ENCODE measurements at regions not wholly inside any gene's neighbourhood (a gene's known extent, or its start where the extent isn't known, plus 50 kb on each side); places are given as distances from the start of the nearest gene placed in this dataset.

- no peak for DNase-seq
Measured at GRCh38 chr13:103184413-103184812, 118.2 kb upstream of the SLC10A2 start.

DNA sequence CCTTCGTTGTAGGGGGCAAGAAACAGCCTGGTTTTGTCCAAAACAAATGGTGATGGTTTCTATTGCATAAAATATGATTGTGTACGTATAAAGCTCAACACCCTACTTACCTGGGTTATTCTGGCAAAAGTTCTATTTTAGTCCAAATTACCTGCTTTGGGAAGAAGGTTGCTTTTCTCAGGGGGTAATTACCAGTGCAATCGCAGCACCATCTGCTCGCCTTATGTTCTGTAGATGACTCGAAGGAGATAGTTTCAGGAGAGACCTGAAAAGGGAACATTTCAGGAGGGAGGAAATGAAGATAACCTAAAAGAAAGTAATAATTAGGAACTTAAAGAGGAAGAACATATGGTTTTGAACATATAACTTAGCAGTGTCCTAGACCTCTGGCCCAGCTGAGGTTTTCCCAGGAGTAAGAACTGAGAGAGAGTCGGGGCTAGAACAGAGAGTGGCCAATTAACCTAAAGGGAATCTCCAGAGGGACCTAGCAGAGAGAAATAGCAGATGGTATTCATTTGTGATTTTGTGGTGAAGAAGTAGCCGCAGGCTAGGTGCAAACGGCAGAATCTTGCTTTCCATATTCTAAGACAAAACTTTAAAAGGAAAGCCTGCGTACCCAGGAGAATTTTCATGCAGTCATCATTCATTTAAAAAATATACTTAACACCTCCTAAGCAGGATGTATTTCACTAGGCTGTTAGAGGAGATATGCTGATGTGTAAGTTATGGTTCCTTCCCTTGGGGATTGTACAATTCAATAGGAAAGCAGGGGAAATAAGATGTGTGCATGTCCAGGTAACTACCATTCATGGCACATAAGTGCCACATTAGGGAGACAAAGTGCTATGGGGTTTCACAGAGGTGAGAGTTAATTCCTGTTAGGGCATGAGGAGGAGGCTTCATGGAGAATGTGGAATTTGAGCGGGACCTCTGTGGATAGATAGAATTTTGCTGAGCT lies 113.0 kb upstream of the SLC10A2 start:
- no peak for DNase-seq

DNA sequence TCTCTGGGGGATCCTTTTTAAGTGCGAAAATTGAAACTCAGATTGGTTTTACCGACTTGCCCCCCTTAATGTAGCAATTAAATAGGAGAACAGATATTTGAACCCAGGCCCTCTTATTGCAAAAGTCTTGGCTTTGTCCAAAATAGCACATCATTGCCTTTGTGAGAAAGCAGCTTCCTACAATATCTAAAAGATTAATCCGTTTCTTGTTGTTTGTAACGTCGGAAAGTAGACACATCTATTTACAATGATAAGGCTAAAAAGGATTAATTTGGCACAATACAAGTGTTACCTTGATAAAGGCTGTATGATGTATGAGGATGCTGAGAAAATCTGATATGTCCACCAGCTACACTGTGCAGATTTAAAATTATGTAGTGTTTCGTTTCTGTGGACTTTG lies 108.7 kb upstream of the SLC10A2 start:
- DNase-seq, result no peak

DNA sequence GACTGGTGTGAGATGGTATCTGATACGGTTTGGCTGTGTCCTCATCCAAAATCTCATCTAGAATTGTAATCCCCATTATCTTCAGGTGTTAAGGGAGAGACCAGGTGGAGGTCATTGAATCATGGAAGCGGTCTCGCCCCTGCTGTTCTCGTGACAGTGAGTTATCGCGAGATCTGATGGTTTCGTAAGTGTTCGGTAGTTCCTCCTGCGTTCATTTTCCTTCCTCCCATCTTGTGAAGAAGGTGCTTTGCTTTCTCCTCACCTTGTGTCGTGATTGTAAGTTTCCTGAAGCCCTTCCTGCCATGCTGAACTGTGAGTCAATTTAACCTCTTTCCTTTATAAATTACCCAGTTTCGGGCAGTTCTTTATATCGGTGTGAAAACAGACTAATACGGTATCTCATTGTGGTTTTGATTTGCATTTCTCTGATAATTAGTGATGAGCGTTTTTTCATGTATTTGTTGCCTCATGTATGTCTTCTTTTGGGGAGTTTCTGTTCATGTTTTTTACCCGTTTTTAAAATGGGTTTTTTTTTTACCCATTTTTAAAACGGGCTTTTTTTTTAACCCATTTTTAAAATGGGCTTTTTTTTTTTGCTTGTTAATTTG lies 102.8 kb upstream of the SLC10A2 start:
- no peak for DNase-seq

DNA sequence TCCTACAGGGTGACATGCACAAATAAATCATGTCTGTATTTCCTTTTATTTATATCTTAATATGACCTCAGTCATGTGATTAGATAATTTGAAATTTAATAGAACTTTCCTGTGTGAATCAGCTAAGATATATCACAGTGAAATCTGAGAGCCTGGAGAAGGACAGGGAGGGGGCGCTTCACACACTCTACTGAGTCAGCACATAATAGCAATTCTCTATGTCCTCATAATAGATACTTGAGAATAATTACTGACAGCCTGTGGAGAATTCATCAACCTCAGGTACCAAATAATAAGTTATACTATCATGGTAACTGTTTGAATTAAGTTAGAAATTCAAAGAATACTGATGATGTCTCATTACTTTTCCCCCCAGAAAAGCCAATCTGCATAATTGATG lies 98.0 kb upstream of the SLC10A2 start:
- no peak for DNase-seq

GRCh38 chr13:103161476-103161875 lies 95.3 kb upstream of the SLC10A2 start:
- DNase-seq, result no peak

GRCh38 chr13:103157434-103158145 lies 91.4 kb upstream of the SLC10A2 start:
- DNase-seq, result no peak

DNA sequence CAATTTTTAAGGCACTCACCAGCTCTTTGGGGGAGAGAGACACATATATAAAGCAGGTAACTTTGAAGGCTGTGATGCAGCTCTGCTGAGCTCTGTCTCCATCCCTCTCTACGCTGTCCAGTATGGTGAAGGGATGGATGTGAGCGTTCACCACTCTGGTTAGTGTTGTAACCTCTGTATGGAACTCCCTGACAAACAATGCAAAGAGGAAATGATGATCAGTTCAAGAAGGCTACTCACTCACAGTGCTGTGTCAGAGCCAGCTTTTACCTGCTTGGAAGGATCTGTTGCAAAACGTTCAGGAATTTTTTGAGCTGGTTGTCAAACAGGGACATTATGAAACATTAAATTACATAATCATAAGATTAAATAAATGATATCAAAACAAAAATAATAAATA lies 90.8 kb upstream of the SLC10A2 start:
- DNase-seq, result no peak

DNA sequence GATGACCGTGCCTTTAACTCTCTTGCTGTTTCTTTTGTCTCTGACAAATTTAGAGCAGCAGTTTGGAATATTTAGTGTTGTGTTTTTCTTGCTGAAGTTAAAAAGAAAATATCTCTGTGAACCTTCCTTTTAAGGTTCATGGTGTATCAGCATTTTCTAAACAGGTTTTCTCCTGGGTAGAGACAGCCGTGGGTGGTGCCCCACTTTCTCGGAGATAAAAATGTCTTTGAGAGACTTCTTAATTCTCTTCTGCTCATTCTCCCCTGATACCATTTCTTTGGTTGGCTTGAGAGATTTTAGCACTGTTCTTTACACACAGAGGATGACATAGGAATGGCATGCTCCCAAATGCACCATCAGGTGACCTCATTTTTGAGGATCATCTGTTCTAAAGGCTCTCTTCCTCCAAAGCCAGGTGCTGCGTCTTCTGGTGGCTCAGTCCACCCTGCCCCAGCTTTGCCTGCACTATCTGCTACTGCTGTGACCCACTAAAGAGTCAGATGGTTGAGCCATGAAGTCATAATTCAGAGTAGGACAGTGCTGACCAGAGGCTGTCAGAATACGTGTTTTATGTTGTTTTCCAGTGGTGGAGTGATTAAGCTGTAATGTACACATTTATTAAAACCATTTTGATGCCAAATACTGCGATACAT lies 90.3 kb upstream of the SLC10A2 start:
- DNase-seq, result no peak

DNA sequence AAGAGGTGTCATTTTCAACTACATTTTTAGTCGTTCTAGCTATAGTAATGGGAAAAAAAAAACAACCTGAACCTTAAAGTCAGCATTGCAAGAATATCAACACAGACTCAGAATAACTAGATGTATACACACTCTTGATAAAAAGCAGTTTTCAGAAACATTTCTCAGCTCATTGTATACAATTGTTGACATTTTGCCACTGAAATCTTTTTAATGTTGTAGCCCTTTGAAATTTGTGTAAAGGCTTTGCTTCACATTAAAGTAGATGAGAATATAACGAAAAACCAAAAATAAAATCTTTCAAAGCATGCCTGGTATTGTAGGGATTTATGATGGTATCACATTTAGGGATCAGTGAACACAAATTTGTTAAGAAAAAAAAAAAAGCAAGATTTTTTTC lies 87.2 kb upstream of the SLC10A2 start:
- DNase-seq, result no peak

DNA sequence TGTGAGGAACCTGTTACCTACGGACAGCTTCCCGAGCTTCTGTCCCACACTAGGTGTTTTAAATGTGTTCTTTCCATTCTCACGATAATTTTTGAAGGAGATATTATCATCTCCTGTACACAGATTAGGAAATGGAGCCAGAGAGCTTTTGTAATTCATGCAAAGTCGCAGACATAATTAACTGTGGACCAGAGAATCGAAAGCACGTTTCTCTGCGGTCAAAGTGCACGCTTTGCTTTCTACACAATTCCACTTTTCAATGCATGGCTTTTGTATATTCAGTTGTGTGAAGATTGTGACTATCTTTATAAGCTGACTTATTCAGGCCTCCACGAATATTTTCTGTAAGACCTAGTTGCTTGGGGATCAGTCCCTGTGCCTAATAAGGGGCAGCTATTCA lies 81.7 kb upstream of the SLC10A2 start:
- DNase-seq, result no peak

DNA sequence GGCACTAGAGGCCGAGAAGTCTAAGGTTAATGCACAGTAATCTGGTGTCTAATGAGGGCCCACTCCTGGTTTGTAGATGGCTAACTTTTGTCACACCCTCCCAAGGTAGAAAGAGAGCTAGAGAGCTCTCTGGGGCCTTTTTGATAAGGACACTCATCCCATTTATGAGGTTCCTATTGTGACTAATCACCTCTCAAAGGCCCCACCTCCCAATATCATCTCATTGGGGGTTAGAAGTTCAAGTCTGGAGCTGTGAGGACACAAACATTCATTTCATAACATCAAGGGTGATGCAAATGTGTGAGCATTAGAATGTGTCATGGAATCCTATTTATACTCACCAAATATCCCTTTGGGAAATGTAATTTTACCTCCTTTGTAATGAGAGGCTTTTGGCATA lies 79.2 kb upstream of the SLC10A2 start:
- DNase-seq, result no peak

DNA sequence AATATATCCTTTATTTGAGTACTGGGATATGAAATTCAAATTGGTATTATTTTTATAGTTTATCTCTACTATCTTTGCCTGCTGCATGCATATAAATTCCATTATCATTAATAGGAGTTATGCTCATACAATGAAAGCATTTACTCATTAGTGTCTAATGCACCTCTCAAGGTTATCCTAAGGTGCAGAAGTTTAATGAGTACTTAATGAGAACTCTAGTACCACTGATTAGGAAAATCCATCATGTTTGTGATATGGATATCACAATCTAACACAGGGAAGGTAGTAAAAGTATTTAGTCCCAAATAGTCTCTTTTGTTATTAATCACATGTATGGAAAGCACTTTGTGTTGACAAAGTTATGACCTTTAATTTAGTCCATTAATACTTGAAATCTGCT lies 77.2 kb upstream of the SLC10A2 start:
- no peak for DNase-seq

DNA sequence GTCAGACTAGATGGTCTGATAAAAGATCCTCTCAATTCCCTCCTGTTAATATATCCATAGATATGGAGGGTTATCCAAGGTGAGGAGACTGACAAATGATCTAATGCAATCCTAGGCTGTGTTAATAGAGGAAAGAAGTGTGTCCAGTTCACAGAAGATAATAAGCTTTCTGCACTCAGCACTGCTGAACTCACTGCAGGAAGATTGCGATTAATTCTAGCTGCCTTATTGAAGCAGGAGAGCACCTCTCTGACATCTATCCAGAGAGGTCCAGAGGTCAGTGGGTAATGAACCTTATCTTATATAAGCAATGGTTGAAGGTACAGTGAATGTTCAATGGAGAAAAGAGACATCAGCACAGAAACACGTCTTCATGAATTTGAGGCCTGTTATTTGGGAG lies 75.9 kb upstream of the SLC10A2 start:
- DNase-seq, result no peak

DNA sequence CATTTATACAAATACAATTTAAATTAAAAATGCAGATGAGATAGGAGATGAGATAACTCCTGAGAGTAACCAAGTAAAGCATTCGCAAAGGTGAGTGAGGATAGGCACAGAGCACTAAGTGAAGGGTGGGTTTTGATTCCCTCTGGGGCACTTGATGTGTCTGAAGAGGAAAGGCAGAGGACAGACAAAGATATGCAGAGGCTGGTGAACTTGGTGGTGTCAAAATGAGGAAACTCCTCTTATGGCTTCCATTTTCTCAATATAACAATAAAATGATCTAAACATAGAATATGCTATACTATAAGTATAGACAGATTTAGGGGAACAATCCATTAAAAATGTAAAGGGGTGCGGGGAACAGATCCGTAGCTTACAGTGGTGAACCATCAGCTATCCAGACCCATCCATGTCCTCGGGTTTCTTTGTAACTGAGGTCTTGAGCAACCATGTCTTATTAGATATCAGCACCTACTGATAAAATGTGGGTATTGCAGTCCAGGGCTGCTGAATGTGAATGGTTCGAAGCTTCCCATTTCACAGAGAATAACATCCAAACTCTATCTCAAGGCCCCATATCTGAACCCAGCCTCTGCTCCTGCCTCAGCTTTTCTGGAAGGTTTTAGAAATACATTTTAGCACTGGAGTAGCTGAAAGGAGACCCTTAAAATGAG lies 73.9 kb upstream of the SLC10A2 start:
- DNase-seq, result no peak

DNA sequence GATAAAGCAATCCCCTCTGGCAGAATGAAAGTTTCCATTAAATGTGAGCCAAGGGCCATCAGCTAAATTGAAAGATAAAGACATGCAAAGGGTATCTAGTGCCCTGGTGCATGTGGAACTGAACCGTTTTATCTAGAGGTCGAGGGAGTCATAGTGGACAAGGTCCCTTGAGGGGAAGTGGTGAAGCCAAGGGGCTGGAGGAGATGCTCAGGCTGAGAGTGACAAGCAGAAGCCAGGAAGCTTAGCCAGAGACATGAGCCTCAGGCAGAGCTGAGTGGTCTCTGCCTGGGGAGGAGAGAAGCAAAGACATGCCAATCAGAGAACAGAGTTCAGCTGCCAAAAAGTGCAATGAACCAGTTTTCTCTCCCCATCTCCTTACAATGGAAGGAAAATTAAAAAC lies 68.1 kb upstream of the SLC10A2 start:
- DNase-seq, result no peak

DNA sequence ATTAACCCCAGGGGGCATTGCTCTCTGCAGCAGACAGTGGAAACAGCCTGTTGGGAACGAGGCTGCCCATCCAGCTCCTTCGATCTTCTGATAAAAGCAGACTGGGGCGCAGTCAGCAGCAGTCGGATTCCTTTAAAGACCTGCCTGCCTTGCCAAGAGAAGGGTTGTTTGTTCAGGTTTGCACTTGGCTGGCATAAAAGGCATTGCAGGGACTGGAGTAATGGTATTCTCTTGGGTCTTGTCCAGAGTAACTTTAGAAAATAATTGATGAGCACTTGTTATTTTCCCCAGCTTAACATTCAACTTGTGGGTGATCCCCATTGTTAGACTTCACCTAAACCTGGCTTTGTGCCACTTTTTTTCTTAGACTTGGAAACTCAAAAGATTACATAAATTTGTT lies 67.3 kb upstream of the SLC10A2 start:
- no peak for DNase-seq

DNA sequence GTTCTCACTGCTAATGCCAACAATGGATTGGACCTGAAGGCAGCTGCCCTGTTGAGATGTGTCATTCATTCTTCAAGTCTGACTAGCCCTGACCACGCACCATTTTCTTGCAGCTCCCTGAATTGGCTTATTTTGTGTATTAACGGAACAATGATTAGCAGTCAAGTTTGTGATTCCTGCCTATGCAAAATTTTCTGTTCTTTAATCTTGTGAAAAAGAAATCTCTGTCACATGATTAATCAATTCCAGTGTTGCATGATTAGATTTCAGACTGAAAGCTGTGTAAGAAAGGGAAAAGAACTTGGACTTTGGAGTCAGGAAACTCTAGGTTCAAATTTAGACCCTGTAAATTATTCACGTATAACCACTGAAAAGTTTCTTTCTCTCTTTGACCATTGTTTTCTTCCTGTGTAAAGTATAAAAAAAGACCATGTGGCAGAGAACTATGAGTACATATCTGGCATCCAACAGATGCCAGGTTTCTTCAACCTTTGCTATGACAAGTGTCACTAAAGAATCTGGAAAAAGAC lies 64.5 kb upstream of the SLC10A2 start:
- DNase-seq, result no peak

DNA sequence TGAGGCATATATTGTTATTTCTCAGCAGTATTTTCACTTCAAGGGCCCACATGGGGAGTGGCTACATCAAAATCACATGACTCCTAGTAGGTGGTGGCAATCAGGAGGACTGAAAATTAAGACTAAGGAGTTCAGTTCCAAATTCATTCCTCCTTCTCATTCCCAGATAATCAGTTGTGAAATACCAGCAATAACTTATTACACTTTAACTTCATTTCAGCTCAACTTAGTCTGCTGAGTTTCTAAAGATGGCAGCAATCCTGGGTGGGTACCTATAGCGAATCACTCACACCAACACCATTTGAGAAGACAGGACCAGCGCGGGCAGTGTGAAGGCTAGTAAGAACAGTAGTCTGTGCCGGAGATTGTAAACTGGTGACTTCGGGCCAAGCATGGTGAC lies 63.9 kb upstream of the SLC10A2 start:
- no peak for DNase-seq

All from activated gamma-delta T cell (primary cell).